GM12892 (cell line): ENCODE measurements at regions not wholly inside any gene's neighbourhood (a gene's known extent, or its start where the extent isn't known, plus 50 kb on each side); places are given as distances from the start of the nearest gene placed in this dataset.

ENCODE experiments used
- POLR2AphosphoS5 ChIP-seq: IDR thresholded peaks from 2 replicates; pipeline ENCODE4 v1.6.1; 2011; ENCODE audit warnings: low read depth, low read length, control low read depth
- TAF1 ChIP-seq: IDR thresholded peaks from 2 replicates; pipeline ENCODE4 v1.6.1; 2011; ENCODE audit warnings: low read depth, mild to moderate bottlenecking, control low read depth, low read length, borderline replicate concordance

DNA sequence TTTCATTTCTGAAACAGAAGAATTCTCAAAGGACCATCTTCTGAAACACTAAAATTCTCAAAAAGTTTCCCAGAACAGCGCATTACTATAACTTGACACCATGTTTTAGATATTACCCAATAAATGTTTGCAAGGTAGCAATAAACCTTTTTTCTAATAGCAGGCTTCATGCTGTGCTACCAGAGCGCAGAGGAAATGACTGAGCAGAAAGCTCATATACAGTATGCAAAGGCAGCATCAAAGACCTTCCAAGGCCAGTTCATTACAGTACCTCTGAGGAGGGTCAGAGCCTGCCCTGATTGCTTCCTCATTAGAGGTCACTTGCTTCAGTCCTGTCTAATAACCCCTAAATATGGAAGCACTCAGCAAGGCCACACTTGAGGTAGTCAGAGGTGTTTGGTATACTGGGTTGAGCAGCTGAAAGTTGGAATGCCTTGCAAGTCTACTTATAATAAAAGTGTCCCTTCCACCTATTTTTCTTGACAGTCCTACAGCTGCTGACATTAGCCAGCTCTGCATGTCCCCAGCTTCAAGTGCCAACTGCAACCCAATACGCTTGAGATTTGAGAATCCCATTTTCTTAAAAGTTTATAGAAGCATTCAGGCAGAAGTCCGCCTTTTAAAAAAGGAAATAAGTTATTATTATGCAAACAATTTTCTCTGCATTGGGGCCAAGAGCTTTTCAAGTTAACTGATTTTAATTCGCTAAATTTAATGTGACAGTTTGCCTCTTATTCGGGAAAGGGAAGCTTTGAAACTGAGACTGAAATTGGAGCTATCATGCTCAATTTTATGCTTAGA, 207.2 kb downstream of the ZC3H11B start:
- no peak for TF ChIP-seq TAF1
- no peak for TF ChIP-seq POLR2AphosphoS5
